HG02840 (cell line): ENCODE measurements at regions not wholly inside any gene's neighbourhood (a gene's known extent, or its start where the extent isn't known, plus 50 kb on each side); places are given as distances from the start of the nearest gene placed in this dataset.
"Not testable (repeated sequence)": the region's sequence is repeated elsewhere in the genome, so short reads cannot be mapped to it uniquely, and the experiment has no call there.

Experiments used
- ATAC-seq: cut with Tn5 transposase; IDR thresholded peaks from one replicate; pipeline ENCODE4 v1.9.1; 2021; ENCODE audit warnings: mild to moderate bottlenecking, moderate library complexity, moderate number of reproducible peaks; ENCODE audit not compliant: unreplicated experiment, low FRiP score

GRCh38 chr14:83975841-83976770 is 1553.8 kb upstream of the FLRT2 start:
- ATAC-seq = no peak

DNA sequence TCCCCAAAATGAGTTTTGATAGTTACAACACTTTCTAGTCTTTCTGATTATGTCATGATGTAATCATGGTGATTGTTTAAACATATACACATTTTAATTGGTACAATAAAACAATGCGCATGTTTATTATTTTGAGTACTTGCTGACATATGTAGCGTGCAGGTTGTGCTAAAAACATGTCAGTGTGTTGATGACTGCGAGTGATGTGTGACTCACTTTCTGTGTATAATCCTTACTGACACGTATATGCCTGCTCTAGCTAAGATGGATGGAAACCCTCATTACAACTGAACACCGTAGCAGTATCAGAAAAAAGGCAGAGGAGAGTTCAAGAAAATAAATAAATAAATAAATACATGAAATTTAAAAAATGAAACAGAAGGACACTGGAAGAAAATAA is 1552.4 kb upstream of the FLRT2 start:
- ATAC-seq = no peak

DNA sequence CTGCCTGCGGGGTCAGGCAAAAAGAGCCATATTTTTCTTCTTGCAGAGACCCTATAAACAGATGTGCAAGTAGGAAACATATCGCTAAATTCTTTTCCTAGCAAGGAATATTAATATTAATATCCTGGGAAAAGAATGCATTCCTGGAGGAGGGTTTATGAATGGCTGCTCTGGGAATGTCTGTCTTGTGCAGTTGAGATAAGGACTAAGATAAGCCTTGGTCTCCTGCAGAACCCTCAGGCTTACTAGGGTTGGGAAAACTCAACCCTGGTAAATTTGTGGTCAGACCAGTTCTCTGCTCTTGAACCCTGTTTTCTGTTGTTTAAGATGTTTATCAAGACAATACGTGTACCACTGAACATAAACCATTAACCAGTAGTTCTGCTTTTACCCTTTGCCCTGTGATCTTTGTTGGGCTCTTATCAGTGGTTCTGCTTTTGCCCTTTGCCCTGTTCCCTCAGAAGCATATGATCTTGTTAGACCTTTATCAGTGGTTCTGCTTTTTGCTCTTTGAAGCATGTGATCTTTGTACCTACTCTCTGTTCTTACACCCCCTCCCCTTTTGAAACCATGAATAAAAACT is 1548.2 kb upstream of the FLRT2 start:
- not testable (repeated sequence) for ATAC-seq

GRCh38 chr14:83988275-83988674 is 1541.7 kb upstream of the FLRT2 start:
- no peak for ATAC-seq

- no peak for ATAC-seq
These were observed 1538.3 kb upstream of the FLRT2 start for GRCh38 chr14:83991666-83992065.

DNA sequence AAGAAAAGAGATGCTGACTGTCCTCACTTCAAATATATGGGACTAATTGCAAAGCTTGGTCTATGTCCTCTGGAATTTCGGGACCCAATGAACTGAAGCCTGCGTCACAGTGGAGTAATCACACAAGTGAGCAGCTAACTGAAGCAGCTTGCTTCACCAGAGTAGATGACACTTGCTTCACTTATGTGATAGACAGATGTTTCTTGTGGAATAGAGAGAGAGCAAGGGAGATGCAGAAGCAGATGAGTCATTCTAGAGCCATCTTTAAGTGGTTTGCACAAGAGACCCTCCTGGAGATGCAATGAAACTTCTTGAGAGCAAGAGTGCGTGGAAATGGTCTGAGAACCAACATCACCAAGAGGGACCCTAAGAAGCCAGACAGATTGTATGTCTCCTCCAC is 1537.1 kb upstream of the FLRT2 start:
- ATAC-seq = no peak

DNA sequence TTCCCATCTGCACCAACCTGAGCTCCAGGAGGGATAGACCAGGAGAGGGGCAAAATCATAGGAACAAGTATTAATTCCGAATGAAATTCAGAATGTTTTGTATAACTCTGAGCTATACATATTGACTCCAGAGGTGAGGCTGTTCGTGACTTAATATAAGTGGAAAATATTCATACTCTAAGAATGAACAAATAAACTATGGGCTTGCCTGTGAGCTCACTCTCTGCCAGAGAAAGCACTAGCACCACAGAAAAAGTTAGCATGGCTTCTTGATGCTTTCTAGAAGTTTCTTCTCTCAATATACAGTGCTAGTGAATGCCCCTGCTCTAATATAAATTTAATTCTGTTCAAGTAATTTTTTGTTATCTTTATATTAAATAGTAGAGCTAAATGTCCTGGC is 1536.4 kb upstream of the FLRT2 start:
- no peak for ATAC-seq

DNA sequence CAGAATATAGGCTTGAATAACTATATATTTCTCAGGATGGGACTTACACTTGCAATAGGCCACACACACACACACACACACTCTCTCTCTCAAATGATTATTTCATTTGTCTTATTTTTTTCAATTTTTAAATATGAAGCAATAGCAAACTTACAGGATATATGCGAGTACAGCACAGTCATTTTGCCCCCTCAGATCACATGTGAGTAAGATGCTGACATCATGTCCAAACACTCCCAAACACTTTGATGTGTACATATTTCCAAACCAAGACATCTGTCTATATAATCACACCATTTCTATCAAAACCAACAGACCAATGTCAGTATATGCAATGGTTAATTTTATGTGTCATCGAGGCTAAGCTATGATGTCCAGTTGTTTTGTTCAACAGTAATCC is 1535.9 kb upstream of the FLRT2 start:
- no peak for ATAC-seq

DNA sequence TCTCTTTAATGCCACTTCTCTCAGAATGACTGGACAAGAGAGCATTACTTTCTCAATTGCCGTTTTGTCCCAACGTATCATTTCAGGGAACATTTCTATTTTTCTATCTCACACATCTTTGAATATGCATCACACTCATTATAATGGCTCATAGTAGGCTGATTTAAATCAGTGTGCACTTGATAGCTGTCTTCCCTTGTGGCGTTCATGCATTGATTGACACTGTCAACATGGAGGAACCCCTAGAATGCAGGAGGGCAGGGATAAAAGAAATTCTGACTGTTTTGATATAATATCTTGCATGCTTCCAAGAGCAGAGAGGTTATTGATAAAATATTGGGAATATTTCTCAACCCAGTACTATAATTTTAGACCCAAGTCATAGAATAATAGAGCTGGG is 1528.9 kb upstream of the FLRT2 start:
- no peak for ATAC-seq

DNA sequence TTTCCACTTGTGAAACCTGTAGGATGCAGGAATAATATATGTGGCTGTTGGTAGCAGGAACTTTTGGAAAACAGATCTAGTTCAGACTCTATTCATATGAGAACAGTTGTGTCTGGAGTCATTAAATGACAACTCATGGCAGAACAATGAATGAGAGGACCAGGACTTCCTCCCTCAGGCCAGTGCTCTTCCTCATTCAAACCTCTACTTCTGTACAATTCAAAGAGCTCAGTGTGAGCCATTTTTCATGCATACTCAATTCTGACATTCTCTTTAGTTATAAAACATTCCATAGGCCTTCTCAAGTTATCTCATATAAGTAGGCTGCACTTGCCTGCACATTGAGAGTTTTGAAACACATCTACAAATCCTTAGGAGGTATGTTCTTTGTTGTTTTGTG is 1526.6 kb upstream of the FLRT2 start:
- no peak for ATAC-seq

DNA sequence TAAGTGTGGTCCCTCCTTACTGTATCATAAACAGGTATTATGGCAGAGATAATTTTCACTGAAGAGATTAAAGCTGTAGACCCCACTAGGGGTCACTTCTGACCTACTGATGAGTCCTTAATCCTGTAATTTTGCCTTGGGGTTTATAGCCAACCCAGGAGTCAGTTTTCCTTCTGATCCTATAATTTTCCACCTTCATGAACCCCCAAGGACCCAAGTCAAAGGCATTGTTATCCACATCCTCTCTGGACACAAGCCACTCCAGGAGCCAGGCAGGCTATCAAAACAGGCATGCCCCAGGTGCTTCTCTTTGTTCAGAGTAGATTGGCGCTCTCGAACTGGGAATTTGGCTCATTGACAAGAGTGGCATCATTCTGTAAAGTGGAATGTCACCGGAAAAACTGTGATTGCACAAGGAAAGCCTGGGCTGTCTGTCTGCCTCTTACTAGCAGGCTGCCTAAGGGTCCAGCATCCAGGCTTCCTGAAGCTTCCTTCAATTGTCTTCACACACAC is 1523.2 kb upstream of the FLRT2 start:
- ATAC-seq = no peak

DNA sequence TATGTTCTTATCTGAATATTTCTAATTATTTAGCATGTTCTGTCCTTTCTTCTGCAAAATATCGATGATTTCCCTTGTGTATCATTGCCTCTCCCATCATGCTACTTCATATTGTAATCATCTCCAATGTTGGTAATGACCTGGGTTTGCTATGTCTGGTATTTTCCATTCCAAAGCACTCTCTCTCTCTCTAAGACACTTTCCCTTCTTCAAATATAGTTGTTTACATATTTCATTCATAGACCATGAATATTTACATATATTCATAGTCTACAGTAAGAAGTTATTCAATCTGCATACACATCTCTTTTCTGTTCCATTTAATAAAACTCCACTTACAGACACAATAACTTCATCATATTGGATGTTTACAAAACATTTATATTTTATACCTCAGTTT is 1516.5 kb upstream of the FLRT2 start:
- no peak for ATAC-seq

- no peak for ATAC-seq
These were observed 1512.4 kb upstream of the FLRT2 start for GRCh38 chr14:84017495-84017894.

GRCh38 chr14:84021433-84021832 is 1508.5 kb upstream of the FLRT2 start:
- no peak for ATAC-seq

- no peak for ATAC-seq
These were observed 1505.6 kb upstream of the FLRT2 start for GRCh38 chr14:84024231-84024820.

DNA sequence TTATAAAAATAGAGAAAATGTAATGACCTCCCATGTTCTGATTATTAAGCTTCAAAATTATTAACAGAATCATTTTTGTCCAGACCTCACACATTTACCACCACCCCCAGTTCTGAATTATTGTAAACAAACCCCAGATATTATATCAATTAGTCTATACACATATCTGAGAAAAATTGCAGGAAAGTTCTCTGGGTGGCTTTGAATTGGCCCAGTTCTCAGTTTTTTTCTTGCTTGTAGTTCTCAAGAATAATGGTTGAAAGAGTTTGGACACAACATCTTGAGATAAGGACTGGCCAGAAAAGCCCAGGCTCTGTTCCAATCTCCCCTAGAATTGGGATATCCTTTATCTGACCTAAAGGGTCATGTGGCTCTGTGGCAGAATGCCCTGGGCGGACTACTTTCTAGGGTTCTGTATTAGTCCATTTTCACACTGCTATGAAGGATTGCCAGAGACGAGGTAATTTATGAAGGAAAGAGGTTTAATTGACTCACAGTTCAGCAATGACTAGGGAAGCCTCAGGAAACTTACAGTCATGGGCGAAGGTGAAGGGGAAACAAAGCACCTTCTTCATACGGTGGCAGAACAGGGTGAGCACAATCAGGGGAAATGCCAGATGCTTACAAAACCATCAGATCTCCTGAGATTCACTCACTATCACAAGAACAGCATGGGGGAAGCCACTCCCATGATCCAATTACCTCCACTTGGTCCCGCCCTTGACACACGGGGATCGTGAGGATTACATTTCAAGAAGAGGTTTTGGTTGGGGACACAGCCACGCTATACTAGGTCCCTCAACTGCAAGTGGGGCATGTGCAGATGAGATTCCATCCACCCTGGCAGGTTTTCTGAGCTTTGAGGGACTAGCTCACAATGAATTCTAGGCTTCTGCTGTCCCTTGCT is 1504.6 kb upstream of the FLRT2 start:
- no peak for ATAC-seq

- ATAC-seq = no peak
These were observed 1502.6 kb upstream of the FLRT2 start for GRCh38 chr14:84027351-84027750.

DNA sequence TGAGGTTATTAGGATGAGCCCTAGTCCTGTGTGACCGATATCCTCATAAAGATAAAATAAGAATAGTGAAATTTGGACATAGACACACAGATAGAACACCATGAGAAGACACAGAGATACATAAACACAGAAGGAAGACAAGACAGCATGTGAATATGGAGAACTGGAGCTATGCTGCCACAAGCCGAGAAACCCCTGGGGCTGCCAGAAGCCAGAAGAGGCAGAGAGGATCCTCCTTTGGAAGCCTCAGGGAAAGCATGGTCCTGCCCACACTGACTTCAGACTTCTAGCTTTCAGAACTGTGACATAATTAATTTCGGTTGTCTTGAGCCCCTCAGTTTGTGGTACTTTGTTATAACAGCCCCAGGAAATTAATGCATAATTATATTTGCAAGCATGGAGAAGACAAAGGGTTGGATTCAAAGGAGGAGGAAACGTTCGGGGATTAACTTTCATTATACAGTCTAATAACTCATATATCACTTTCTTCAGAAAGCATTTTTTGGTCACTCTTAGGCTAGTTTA is 1501.8 kb upstream of the FLRT2 start:
- ATAC-seq = no peak

DNA sequence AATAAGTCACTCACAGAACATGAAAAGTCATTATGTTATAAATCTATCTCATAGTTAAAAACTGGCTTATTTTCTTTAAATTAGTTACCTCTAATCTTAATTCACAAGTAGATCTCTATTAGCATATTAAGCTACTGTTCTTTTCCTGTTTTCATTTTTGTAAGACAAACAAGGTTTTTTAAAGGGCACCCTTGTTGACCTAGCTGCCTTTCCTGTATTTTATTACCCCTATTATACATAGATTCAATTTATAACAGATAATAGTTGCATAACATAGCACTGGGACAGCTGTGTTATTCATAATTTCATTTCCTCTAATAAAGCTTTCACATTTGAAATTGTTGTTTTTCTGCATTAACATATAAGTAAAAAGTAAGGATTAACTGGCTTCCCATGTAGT is 1500.7 kb upstream of the FLRT2 start:
- ATAC-seq = no peak

GRCh38 chr14:84029720-84030119 is 1500.2 kb upstream of the FLRT2 start:
- no peak for ATAC-seq
